ENCODE measurements at regions not wholly inside any gene's neighbourhood (a gene's known extent, or its start where the extent isn't known, plus 50 kb on each side); places are given as distances from the start of the nearest gene placed in this dataset.

DNA sequence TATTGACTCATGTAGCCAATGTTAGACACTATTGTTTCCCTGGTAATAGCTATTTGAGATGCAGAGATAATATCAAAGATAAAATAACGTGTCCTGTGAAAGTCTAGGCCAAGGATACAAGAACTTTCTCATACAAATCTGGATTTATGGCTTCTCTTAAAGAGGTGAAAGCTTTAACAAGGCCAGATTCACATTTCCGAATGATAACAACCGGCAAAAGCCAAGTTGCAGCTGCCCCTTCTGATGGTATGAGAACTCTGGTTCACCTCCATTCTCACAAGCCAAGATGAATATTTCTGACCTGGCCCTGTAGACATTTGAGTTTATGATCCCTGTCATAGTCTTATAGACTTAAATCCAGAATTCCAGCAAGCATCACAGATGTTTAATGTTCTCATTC is 230.4 kb upstream of the ZC3H12C start:
- TF ChIP-seq, protein P1, sequence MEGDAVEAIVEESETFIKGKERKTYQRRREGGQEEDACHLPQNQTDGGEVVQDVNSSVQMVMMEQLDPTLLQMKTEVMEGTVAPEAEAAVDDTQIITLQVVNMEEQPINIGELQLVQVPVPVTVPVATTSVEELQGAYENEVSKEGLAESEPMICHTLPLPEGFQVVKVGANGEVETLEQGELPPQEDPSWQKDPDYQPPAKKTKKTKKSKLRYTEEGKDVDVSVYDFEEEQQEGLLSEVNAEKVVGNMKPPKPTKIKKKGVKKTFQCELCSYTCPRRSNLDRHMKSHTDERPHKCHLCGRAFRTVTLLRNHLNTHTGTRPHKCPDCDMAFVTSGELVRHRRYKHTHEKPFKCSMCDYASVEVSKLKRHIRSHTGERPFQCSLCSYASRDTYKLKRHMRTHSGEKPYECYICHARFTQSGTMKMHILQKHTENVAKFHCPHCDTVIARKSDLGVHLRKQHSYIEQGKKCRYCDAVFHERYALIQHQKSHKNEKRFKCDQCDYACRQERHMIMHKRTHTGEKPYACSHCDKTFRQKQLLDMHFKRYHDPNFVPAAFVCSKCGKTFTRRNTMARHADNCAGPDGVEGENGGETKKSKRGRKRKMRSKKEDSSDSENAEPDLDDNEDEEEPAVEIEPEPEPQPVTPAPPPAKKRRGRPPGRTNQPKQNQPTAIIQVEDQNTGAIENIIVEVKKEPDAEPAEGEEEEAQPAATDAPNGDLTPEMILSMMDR (IDR thresholded peaks at IDR 0.05): no peak
- TF ChIP-seq POLR2A (IDR thresholded peaks at IDR 0.05; ENCODE audit: low read depth) (no peak), POLR2AphosphoS5 (IDR thresholded peaks at IDR 0.05) (no peak)

Measured in esophagus muscularis mucosa (tissue), 3 donors.